MM.1S (cell line): ENCODE measurements at regions not wholly inside any gene's neighbourhood (a gene's known extent, or its start where the extent isn't known, plus 50 kb on each side); places are given as distances from the start of the nearest gene placed in this dataset.

Experiments
- CTCF ChIP-seq: fragments of 300-600 bp; sonication (generic); IDR thresholded peaks from 2 replicates; pipeline ENCODE4 v1.5.1; 2016; ENCODE audit warnings: antibody characterized with exemption, low read length, mixed read lengths
- EZH2 ChIP-seq: fragments of 300-600 bp; sonication (generic); optimal IDR thresholded peaks from 2 replicates; pipeline ENCODE3; 2017; ENCODE audit warnings: low read depth, mild to moderate bottlenecking, antibody characterized with exemption, low read length, mixed read lengths
- EZH2phosphoT487 ChIP-seq: fragments of 300-600 bp; sonication (generic); IDR thresholded peaks from 2 replicates; pipeline ENCODE4 v1.6.1; 2018; ENCODE audit warnings: antibody characterized with exemption, low read length

- TF ChIP-seq CTCF, result no peak
- TF ChIP-seq EZH2, result no peak
- no peak for TF ChIP-seq EZH2phosphoT487
These were observed 194.6 kb downstream of the TM9SF2 start for GRCh38 chr13:99695857-99696256.
